H1 (cell line): ENCODE measurements at regions not wholly inside any gene's neighbourhood (a gene's known extent, or its start where the extent isn't known, plus 50 kb on each side); places are given as distances from the start of the nearest gene placed in this dataset.

Source experiments
- CTCF ChIA-PET: fragments of 300-600 bp; sonication (Branson Sonifier 250); formaldehyde crosslinking; loops from one replicate; lab custom pipeline; 2021; ENCODE audit not compliant: partially characterized antibody; lab: Charles Lee
- POLR2A ChIA-PET: fragments of 300-600 bp; sonication (Branson Sonifier 250); formaldehyde crosslinking; loops from one replicate; lab custom pipeline; 2021; ENCODE audit warnings: inconsistent platforms; ENCODE audit not compliant: partially characterized antibody; lab: Charles Lee
- DNase-seq, 2 experiments: peaks; one replicate each; pipeline versions ENCODE4 v3.0.0 to v3.0.0-alpha.2; 2010 to 2022; ENCODE audit warnings: low spot score in 2 of 2, low read depth in 1 of 2, mixed read lengths in 1 of 2
- FAIRE-seq: peaks from 2 replicates; lab custom pipeline; 2011; peaks lifted over from hg19 to GRCh38; lab: Jason Lieb, UNC
- H2AFZ ChIP-seq: 2 replicates; pipeline ENCODE4 v1.8.1; 2012; ENCODE audit warnings: low read length, inconsistent platforms
- H2AK5ac ChIP-seq: 2 replicates; pipeline ENCODE4 v1.6.1; 2013; ENCODE audit warnings: low read depth, low read length
- H2BK120ac ChIP-seq: replicated peaks from 2 replicates; pipeline ENCODE3; 2013; ENCODE audit warnings: low read depth, low read length, inconsistent platforms
- H2BK12ac ChIP-seq: 2 replicates; pipeline ENCODE4 v1.6.1; 2013; ENCODE audit warnings: low read depth, low read length
- H2BK15ac ChIP-seq: 2 replicates; pipeline ENCODE4 v1.6.1; 2013; ENCODE audit warnings: low read length
- H2BK20ac ChIP-seq: 2 replicates; pipeline ENCODE4 v1.6.1; 2013; ENCODE audit warnings: low read length
- H2BK5ac ChIP-seq: 2 replicates; pipeline ENCODE4 v1.6.1; 2013; ENCODE audit warnings: low read depth, low read length
- H3K14ac ChIP-seq: 2 replicates; pipeline ENCODE4 v1.6.1; 2013; ENCODE audit warnings: inconsistent platforms; ENCODE audit not compliant: insufficient read length
- H3K18ac ChIP-seq: 2 replicates; pipeline ENCODE4 v1.6.1; 2013; ENCODE audit warnings: low read length; ENCODE audit errors: extremely low read depth
- H3K23ac ChIP-seq: 2 replicates; pipeline ENCODE4 v1.6.1; 2013; ENCODE audit warnings: inconsistent platforms; ENCODE audit not compliant: insufficient read length
- H3K23me2 ChIP-seq: 2 replicates; pipeline ENCODE4 v1.6.1; 2013; ENCODE audit warnings: low read depth, low read length
- H3K27ac ChIP-seq: 2 replicates; pipeline ENCODE4 v1.6.1; 2011; ENCODE audit warnings: low read depth, low read length, inconsistent platforms
- H3K27me3 ChIP-seq, 4 experiments: replicated peaks in 1 of 4; 1 replicate in 1 of 4; 2 replicates in 3 of 4; pipeline versions ENCODE4 v1.6.1 to v1.8.1; 2011 to 2013; ENCODE audit warnings: low read length in 3 of 4, mild to moderate bottlenecking in 3 of 4, inconsistent platforms in 2 of 4, mixed read lengths in 2 of 4, moderate library complexity in 1 of 4; ENCODE audit not compliant: control insufficient read depth in 3 of 4, insufficient read depth in 3 of 4; ENCODE audit errors: extremely low read depth in 1 of 4
- H3K36me3 ChIP-seq, 4 experiments: 2 replicates each; pipeline versions ENCODE4 v1.6.1 to v1.8.1; 2011 to 2013; ENCODE audit warnings: mild to moderate bottlenecking in 4 of 4, low read length in 3 of 4, moderate library complexity in 2 of 4, control low read depth in 1 of 4, inconsistent platforms in 1 of 4; ENCODE audit not compliant: insufficient read depth in 4 of 4, control insufficient read depth in 2 of 4
- H3K4ac ChIP-seq: replicated peaks from 2 replicates; pipeline ENCODE3; 2013; ENCODE audit warnings: low read length, low read depth, mixed read lengths, inconsistent platforms; ENCODE audit not compliant: insufficient read length
- H3K4me1 ChIP-seq, 4 experiments: replicated peaks in 1 of 4; 1 replicate in 1 of 4; 2 replicates in 3 of 4; pipeline versions ENCODE4 v1.6.1 to v1.8.1; 2011 to 2013; ENCODE audit warnings: low read length in 3 of 4, inconsistent platforms in 2 of 4, mixed read lengths in 1 of 4; ENCODE audit not compliant: insufficient read depth in 4 of 4, control insufficient read depth in 3 of 4
- H3K4me2 ChIP-seq, 2 experiments: 2 replicates each; pipeline versions ENCODE4 v1.6.1 to v1.8.1; 2011 to 2013; ENCODE audit warnings: low read depth in 2 of 2, low read length in 2 of 2, control low read depth in 1 of 2, inconsistent platforms in 1 of 2, mild to moderate bottlenecking in 1 of 2; ENCODE audit not compliant: insufficient read depth in 1 of 2
- H3K4me3 ChIP-seq, 4 experiments: fragments of 200-600, 300-600 bp in 1 of 4; sonication (generic), shearing (Covaris generic), sonication (Bioruptor Twin) in 1 of 4; 2 replicates each; pipeline versions ENCODE4 v1.5.1 to v1.8.1; 2011 to 2016; ENCODE audit warnings: low read length in 4 of 4, low read depth in 3 of 4, control low read depth in 2 of 4, inconsistent platforms in 2 of 4, mild to moderate bottlenecking in 2 of 4, mixed read lengths in 1 of 4, moderate library complexity in 1 of 4; ENCODE audit not compliant: insufficient read depth in 2 of 4; ENCODE audit errors: extremely low read depth in 1 of 4
- H3K56ac ChIP-seq: replicated peaks from 2 replicates; pipeline ENCODE3; 2013; ENCODE audit warnings: low read depth, mild to moderate bottlenecking, mixed read lengths, low read length, inconsistent platforms; ENCODE audit not compliant: insufficient read length
- H3K79me1 ChIP-seq: 2 replicates; pipeline ENCODE4 v1.6.1; 2013; ENCODE audit warnings: low read depth, low read length, control low read depth
- H3K79me2 ChIP-seq, 2 experiments: 2 replicates each; pipeline versions ENCODE4 v1.6.1 to v1.8.1; 2012 to 2013; ENCODE audit warnings: low read length in 2 of 2, mild to moderate bottlenecking in 2 of 2, inconsistent platforms in 1 of 2; ENCODE audit not compliant: insufficient read depth in 2 of 2, control insufficient read depth in 1 of 2
- H3K9ac ChIP-seq, 4 experiments: replicated peaks in 1 of 4; 1 replicate in 1 of 4; 2 replicates in 3 of 4; pipeline versions ENCODE4 v1.6.1 to v1.8.1; 2011 to 2013; ENCODE audit warnings: low read depth in 3 of 4, low read length in 3 of 4, control low read depth in 2 of 4, mild to moderate bottlenecking in 2 of 4, moderate library complexity in 2 of 4, inconsistent platforms in 1 of 4; ENCODE audit errors: extremely low read depth in 1 of 4
- H3K9me3 ChIP-seq, 2 experiments: 2 replicates each; pipeline versions ENCODE4 v1.6.1 to v1.8.1; 2012 to 2013; ENCODE audit warnings: mild to moderate bottlenecking in 2 of 2, moderate library complexity in 2 of 2, control low read depth in 1 of 2, inconsistent platforms in 1 of 2, low read depth in 1 of 2, low read length in 1 of 2, mixed read lengths in 1 of 2; ENCODE audit not compliant: insufficient read depth in 2 of 2
- H4K20me1 ChIP-seq, 2 experiments: replicated peaks in 1 of 2; 2 replicates each; pipeline versions ENCODE3 to v1.8.1; 2011 to 2013; ENCODE audit warnings: inconsistent platforms in 2 of 2, low read length in 2 of 2, mild to moderate bottlenecking in 1 of 2; ENCODE audit not compliant: insufficient read depth in 2 of 2, control insufficient read depth in 1 of 2
- H4K5ac ChIP-seq: 2 replicates; pipeline ENCODE4 v1.6.1; 2013; ENCODE audit warnings: low read length, low read depth, mixed read lengths, inconsistent platforms; ENCODE audit not compliant: insufficient read length
- H4K8ac ChIP-seq: 2 replicates; pipeline ENCODE4 v1.8.0; 2013; ENCODE audit warnings: mild to moderate bottlenecking, moderate library complexity, low read length, inconsistent platforms; ENCODE audit not compliant: insufficient read depth; ENCODE audit errors: extremely low read depth
- H4K91ac ChIP-seq: replicated peaks from 2 replicates; pipeline ENCODE3; 2013; ENCODE audit warnings: low read length, mixed read lengths, inconsistent platforms; ENCODE audit not compliant: insufficient read length
- ASH2L ChIP-seq: fragments of 200-600, 300-600 bp; sonication (generic); IDR thresholded peaks from one replicate; pipeline ENCODE4 v1.7.1; 2017; ENCODE audit warnings: low read length
- BRCA1 ChIP-seq: IDR thresholded peaks from 2 replicates; pipeline ENCODE4 v1.6.1; 2012; ENCODE audit warnings: low read depth, low read length, improper control_type of control experiment
- CEBPB ChIP-seq: IDR thresholded peaks from 2 replicates; pipeline ENCODE4 v1.6.1; 2012; ENCODE audit warnings: low read depth, low read length
- CTBP2 ChIP-seq: IDR thresholded peaks from 2 replicates; pipeline ENCODE4 v1.7.0; 2011; ENCODE audit warnings: borderline replicate concordance, mild to moderate bottlenecking, moderate library complexity, mixed read lengths, low read length; ENCODE audit not compliant: insufficient read depth, insufficient read length
- HDAC6 ChIP-seq: IDR thresholded peaks from one replicate; pipeline ENCODE4 v1.7.1; 2012; ENCODE audit warnings: low read depth, mild to moderate bottlenecking, inconsistent platforms, low read length, moderate library complexity
- MAX ChIP-seq: IDR thresholded peaks from 2 replicates; pipeline ENCODE4 v1.6.1; 2012; ENCODE audit warnings: inconsistent platforms
- RXRA ChIP-seq: IDR thresholded peaks from 2 replicates; pipeline ENCODE4 v1.6.1; 2011; ENCODE audit warnings: low read depth, mild to moderate bottlenecking, low read length, moderate library complexity; ENCODE audit not compliant: insufficient read depth
- SP2 ChIP-seq: IDR thresholded peaks from 2 replicates; pipeline ENCODE4 v1.6.1; 2012; ENCODE audit warnings: mild to moderate bottlenecking, low read length, inconsistent platforms
- SP4 ChIP-seq: IDR thresholded peaks from 2 replicates; pipeline ENCODE4 v1.6.1; 2012; ENCODE audit warnings: low read length, inconsistent platforms
- SRF ChIP-seq: IDR thresholded peaks from 2 replicates; pipeline ENCODE4 v1.6.1; 2011; ENCODE audit warnings: mild to moderate bottlenecking, low read depth, low read length, moderate library complexity
- TAF7 ChIP-seq: optimal IDR thresholded peaks from 2 replicates; pipeline ENCODE3; 2011; ENCODE audit warnings: low read depth, mild to moderate bottlenecking, inconsistent platforms, low read length, moderate library complexity, borderline replicate concordance
- TCF12 ChIP-seq: IDR thresholded peaks from 2 replicates; pipeline ENCODE4 v1.6.1; 2011; ENCODE audit warnings: low read depth, mild to moderate bottlenecking, low read length
- TEAD4 ChIP-seq: IDR thresholded peaks from 2 replicates; pipeline ENCODE4 v1.6.1; 2012; ENCODE audit warnings: low read depth, low read length, inconsistent platforms, mixed read lengths
- USF2 ChIP-seq: IDR thresholded peaks from 2 replicates; pipeline ENCODE4 v1.6.1; 2011; ENCODE audit warnings: low read length, improper control_type of control experiment
- YY1 ChIP-seq: IDR thresholded peaks from 2 replicates; pipeline ENCODE4 v1.6.1; 2011; ENCODE audit warnings: low read depth, mild to moderate bottlenecking, low read length
- WGBS, 2 experiments: shearing (Covaris generic) in 1 of 2; methylation state at CpG; one replicate each; pipeline versions ENCODE4 v1.1.6 to v1.1.7; 2013 to 2015; ENCODE audit warnings: low lambda C conversion rate in 2 of 2, mixed read lengths in 2 of 2, inconsistent platforms in 1 of 2, low coverage in 1 of 2, missing lambda C conversion rate in 1 of 2; ENCODE audit not compliant: insufficient replicate concordance in 2 of 2, insufficient coverage in 1 of 2, insufficient read length in 1 of 2; ENCODE audit errors: extremely low coverage in 1 of 2, missing lambda C conversion rate in 1 of 2; 5-methylcytosine and 5-hydroxymethylcytosine counted together

- POLR2A ChIA-PET: no interaction called here
- H3K27me3 ChIP-seq: no peaks in the 10 kb centered on the region
- no peak for TF ChIP-seq RXRA
- TF ChIP-seq ASH2L: no peak
- TF ChIP-seq TAF7: no peak
- TF ChIP-seq SRF: no peak
- no peak for TF ChIP-seq YY1
- no peak for TF ChIP-seq BRCA1
- TF ChIP-seq SP4: no peak
- no peak for TF ChIP-seq CTBP2
- no peak for TF ChIP-seq MAX
- TF ChIP-seq SP2: no peak
- no peak for TF ChIP-seq USF2
- no peak for TF ChIP-seq HDAC6
- TF ChIP-seq TCF12: no peak
- TF ChIP-seq CEBPB: no peak
- TF ChIP-seq TEAD4: no peak
Measured at GRCh38 chr9:4389003-4389402, 89.1 kb upstream of the GLIS3 start.

More at GRCh38 chr9:4389003-4389402, 89.1 kb upstream of the GLIS3 start:
- Histone ChIP-seq H3K56ac (no peak overlapping the region), H3K79me1 (no peaks in the 10 kb centered on the region), H4K91ac (no peak overlapping the region), H3K4me2 (no peak overlapping the region), H3K79me2 (no peaks in the 10 kb centered on the region), H4K8ac (no peak overlapping the region), H3K4me1 (no peaks in the 10 kb centered on the region), H3K23me2 (no peaks in the 10 kb centered on the region; the same call in 1 of the 2 replicates), H3K18ac (no peak overlapping the region), H3K14ac (no peak overlapping the region), H2BK20ac (no peak overlapping the region), H3K36me3 (no peaks in the 10 kb centered on the region), H4K20me1 (no peaks in the 10 kb centered on the region), H4K5ac (no peak overlapping the region), H2AFZ (no peak overlapping the region), H2BK15ac (no peak overlapping the region), H3K9ac (no peak overlapping the region), H2AK5ac (no peak overlapping the region), H3K9me3 (no peaks in the 10 kb centered on the region), H3K4me3 (no peak overlapping the region), H3K4ac (no peak overlapping the region), H2BK120ac (no peak overlapping the region), H2BK12ac (no peak overlapping the region), H3K23ac (no peak overlapping the region), H3K27ac (no peak overlapping the region), H2BK5ac (no peak overlapping the region)
- DNase-seq (no peak), FAIRE-seq (no peak)
- CTCF ChIA-PET: interaction anchor here (0.6 to 5.5 kb wide), 7 partner anchors 46 to 310 kb away, joined by 3 to 55 read pairs (median 3); partner anchors contain the start of gene PLPP6
- 88% methylated on average over 5 of the region's 5 CpGs; no CpG with 5 or more reads in 1 of the 2 experiments for WGBS, 2 experiments
